Suprapubic skin (tissue), 4 donors: ENCODE measurements at regions not wholly inside any gene's neighbourhood (a gene's known extent, or its start where the extent isn't known, plus 50 kb on each side); places are given as distances from the start of the nearest gene placed in this dataset.
"Not testable (repeated sequence)": the region's sequence is repeated elsewhere in the genome, so short reads cannot be mapped to it uniquely, and the experiment has no call there.

Experiments used
- DNase-seq, 2 donors: peaks; one replicate each; pipeline ENCODE4 v3.0.0-alpha.2; 2019; ENCODE audit warnings: low spot score in 2 of 2
- H3K27ac ChIP-seq: fragments of 200-600 bp; sonication (generic); one replicate; pipeline ENCODE4 v1.5.1; 2019
- H3K27me3 ChIP-seq: fragments of 200-600 bp; sonication (generic); one replicate; pipeline ENCODE4 v1.5.1; 2019
- H3K36me3 ChIP-seq: fragments of 200-600 bp; sonication (generic); one replicate; pipeline ENCODE4 v1.5.1; 2019
- H3K4me1 ChIP-seq: fragments of 200-600 bp; sonication (generic); one replicate; pipeline ENCODE4 v1.5.1; 2019
- H3K4me3 ChIP-seq: fragments of 200-600 bp; sonication (generic); one replicate; pipeline ENCODE4 v1.5.1; 2019; ENCODE audit warnings: mild to moderate bottlenecking
- H3K9me3 ChIP-seq: fragments of 200-600 bp; sonication (generic); one replicate; pipeline ENCODE4 v1.5.1; 2019
- EP300 ChIP-seq: sonication (generic); formaldehyde crosslinking; IDR thresholded peaks from one replicate; pipeline ENCODE4 v1.6.1; 2017; ENCODE audit warnings: antibody characterized with exemption
- POLR2A ChIP-seq, 2 donors: fragments of 450-650 bp; IDR thresholded peaks; one replicate each; pipeline ENCODE4 v1.6.1; 2017; ENCODE audit warnings: antibody characterized with exemption in 2 of 2, mild to moderate bottlenecking in 2 of 2, moderate library complexity in 2 of 2
- POLR2AphosphoS5 ChIP-seq, 3 donors: sonication (generic); formaldehyde crosslinking; IDR thresholded peaks; one replicate each; pipeline ENCODE4 v1.6.1; 2017; ENCODE audit warnings: antibody characterized with exemption in 3 of 3
- WGBS: methylation state at CpG from one replicate; pipeline ENCODE4 v1.1.5; 2018; 5-methylcytosine and 5-hydroxymethylcytosine counted together
- TF ChIP-seq, protein P1 (sequence below), 2 donors: fragments of 200-600 bp in 1 of 2; fragments of 450-650 bp in 1 of 2; sonication (generic) in 1 of 2; IDR thresholded peaks; one replicate each; pipeline ENCODE4 v1.5.1; 2016 to 2019; ENCODE audit warnings: antibody characterized with exemption in 2 of 2, mild to moderate bottlenecking in 1 of 2, moderate library complexity in 1 of 2

DNA sequence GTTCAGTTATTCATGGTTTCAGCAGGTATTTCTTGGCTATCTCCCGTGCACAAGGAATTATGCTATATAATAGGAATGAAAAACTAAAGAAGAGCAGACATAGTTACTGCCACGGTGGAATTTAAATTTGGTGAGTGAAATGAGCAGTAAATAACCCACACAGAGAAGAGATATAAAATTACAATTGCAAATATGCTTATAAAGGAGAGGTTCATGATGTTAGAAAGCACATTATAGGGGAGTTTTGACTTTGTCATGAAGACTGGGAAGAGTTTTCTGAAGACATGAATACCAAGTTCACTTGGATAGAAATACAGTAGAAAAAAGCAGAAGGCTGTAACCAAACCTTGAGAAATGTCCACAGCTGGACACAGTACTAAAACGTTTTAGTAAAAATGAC is 712.0 kb upstream of the AADAT start:
- DNase-seq, result no peak
- Histone ChIP-seq H3K9me3 (no peaks in the 10 kb centered on the region), H3K27ac (no peak overlapping the region), H3K27me3 (no peaks in the 10 kb centered on the region), H3K4me1 (no peaks in the 10 kb centered on the region), H3K36me3 (no peaks in the 10 kb centered on the region), H3K4me3 (no peak overlapping the region)
- WGBS, result 76% methylated on average over 3 of the region's 3 CpGs
- TF ChIP-seq, protein P1, sequence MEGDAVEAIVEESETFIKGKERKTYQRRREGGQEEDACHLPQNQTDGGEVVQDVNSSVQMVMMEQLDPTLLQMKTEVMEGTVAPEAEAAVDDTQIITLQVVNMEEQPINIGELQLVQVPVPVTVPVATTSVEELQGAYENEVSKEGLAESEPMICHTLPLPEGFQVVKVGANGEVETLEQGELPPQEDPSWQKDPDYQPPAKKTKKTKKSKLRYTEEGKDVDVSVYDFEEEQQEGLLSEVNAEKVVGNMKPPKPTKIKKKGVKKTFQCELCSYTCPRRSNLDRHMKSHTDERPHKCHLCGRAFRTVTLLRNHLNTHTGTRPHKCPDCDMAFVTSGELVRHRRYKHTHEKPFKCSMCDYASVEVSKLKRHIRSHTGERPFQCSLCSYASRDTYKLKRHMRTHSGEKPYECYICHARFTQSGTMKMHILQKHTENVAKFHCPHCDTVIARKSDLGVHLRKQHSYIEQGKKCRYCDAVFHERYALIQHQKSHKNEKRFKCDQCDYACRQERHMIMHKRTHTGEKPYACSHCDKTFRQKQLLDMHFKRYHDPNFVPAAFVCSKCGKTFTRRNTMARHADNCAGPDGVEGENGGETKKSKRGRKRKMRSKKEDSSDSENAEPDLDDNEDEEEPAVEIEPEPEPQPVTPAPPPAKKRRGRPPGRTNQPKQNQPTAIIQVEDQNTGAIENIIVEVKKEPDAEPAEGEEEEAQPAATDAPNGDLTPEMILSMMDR (IDR thresholded peaks at IDR 0.05), result no peak
- TF ChIP-seq EP300 (no peak), POLR2A (IDR thresholded peaks at IDR 0.05) (no peak), POLR2AphosphoS5 (IDR thresholded peaks at IDR 0.05) (no peak)

DNA sequence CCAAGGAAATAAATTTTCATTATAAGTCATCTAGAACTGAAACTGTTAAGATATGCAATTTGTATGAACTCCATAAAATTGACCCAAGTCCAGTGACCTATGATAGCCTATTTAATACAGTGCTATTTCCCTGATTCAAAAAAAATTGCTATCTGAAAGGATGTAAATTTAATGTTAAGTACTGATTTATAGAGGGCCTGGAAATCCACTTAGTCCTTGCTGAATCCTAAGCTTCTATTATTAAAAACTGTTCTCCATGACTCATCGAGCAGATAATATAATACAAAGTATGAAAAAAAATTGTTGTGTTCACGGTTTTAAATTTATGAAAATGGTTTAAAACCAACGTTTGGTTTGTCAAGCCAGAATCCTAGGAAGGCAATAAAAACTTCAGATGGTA is 704.8 kb upstream of the AADAT start:
- TF ChIP-seq, protein P1 (IDR thresholded peaks at IDR 0.05), result no peak
- TF ChIP-seq POLR2AphosphoS5 (IDR thresholded peaks at IDR 0.05) (no peak), EP300 (no peak), POLR2A (IDR thresholded peaks at IDR 0.05) (no peak)
- 48% methylated on average over 3 of the region's 3 CpGs for WGBS

DNA sequence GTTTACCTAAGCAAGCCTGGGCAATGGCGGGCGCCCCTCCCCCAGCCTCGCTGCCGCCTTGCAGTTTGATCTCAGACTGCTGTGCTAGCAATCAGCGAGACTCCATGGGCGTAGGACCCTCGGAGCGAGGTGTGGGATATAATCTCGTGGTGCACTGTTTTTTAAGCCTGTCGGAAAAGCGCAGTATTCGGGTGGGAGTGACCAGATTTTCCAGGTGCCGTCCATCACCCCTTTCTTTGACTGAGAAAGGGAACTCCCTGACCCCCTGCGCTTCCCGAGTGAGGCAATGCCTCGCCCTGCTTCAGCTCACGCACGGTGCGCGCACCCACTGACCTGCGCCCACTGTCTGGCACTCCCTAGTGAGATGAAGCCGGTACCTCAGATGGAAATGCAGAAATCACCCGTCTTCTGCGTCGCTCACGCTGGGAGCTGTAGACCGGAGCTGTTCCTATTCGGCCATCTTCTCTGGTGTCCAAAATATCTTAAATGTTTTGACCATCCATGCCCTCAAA is 698.8 kb upstream of the AADAT start:
- WGBS, result 94% methylated on average over 19 of the region's 28 CpGs
- H3K4me3 ChIP-seq, H3K27ac ChIP-seq, H3K4me1 ChIP-seq, H3K27me3 ChIP-seq, DNase-seq, H3K36me3 ChIP-seq, H3K9me3 ChIP-seq: not testable (repeated sequence)

More for the DNA sequence above, 704.8 kb upstream of the AADAT start:
- H3K4me1 ChIP-seq, result no peaks in the 10 kb centered on the region
- no peak for DNase-seq
- no peak overlapping the region for H3K4me3 ChIP-seq
- H3K36me3 ChIP-seq, result no peaks in the 10 kb centered on the region
- H3K9me3 ChIP-seq, result no peaks in the 10 kb centered on the region
- H3K27ac ChIP-seq, result no peak overlapping the region
- no peaks in the 10 kb centered on the region for H3K27me3 ChIP-seq

DNA sequence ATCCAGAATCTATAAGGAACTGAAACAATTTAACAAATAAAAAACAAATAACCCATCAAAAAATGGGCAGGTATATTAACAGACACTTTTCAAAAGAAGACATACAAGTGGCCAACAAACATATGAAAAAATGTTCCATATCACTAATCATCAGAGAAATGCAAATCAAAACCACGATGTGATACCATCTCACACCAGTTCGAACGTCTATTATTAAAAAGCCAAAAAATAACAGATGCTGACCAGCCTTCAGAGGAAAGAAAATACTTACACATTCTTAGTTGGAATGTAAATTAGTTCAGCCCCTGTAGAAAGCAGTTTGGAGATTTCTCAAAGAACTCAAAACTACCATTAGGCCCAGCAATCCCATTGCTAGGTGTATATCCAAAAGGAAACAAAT is 687.9 kb upstream of the AADAT start:
- TF ChIP-seq POLR2A (IDR thresholded peaks at IDR 0.05) (no peak), EP300 (no peak), POLR2AphosphoS5 (IDR thresholded peaks at IDR 0.05) (no peak)
- TF ChIP-seq, protein P1 (IDR thresholded peaks at IDR 0.05), result no peak
- H3K27me3 ChIP-seq, result no peaks in the 10 kb centered on the region
- no peak overlapping the region for H3K4me3 ChIP-seq
- H3K27ac ChIP-seq, result no peak overlapping the region
- DNase-seq, result no peak
- H3K36me3 ChIP-seq, result no peaks in the 10 kb centered on the region
- 67% methylated on average over 3 of the region's 3 CpGs for WGBS
- no peaks in the 10 kb centered on the region for H3K9me3 ChIP-seq
- no peaks in the 10 kb centered on the region for H3K4me1 ChIP-seq

DNA sequence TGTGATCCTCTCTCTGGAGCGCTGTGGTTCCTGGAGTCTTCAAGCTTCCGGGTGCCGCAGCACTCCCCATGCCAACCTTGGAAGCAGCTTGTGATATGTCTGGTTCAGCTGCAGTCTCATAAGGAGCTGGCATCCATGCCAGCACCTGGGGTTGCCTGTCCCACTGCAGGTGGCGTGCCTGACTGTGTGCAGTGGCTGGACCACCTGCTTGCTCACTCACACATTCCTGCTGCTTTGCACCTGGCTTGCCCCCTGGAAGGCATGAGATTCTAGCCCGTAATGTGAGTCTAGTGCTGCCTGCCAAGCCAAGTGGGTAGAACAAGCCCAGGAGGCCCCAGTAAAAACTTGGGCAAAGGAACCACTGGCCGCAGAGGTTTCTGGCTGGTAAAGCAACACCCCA is 687.2 kb upstream of the AADAT start:
- Histone ChIP-seq H3K36me3 (no peaks in the 10 kb centered on the region), H3K4me1 (no peaks in the 10 kb centered on the region), H3K9me3 (no peaks in the 10 kb centered on the region), H3K27ac (no peak overlapping the region), H3K4me3 (no peak overlapping the region), H3K27me3 (no peaks in the 10 kb centered on the region)
- no peak for DNase-seq
- TF ChIP-seq POLR2AphosphoS5 (IDR thresholded peaks at IDR 0.05) (no peak), EP300 (no peak), POLR2A (IDR thresholded peaks at IDR 0.05) (no peak)
- TF ChIP-seq, protein P1 (IDR thresholded peaks at IDR 0.05), result no peak
- WGBS, result 81% methylated on average over 5 of the region's 6 CpGs

DNA sequence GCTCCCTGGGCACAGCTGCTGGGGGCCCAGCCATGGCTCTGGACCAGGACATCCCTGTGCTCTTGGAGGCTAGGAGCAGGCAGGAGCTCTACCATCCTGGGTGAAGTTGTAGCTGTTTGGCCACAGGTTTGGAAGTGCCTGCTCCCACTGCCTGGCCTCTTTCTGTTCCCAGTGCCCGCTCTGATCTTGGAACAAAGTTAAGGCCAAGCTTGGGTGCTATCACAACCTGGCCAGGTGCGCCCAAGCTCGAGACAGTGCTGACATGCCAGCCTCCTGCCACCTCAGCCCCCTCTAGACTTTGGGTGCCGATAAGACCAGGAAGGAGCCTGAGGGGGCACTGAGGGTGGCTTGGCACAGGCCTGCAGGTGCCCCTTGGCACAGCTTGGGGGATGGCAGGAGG is 686.1 kb upstream of the AADAT start:
- Histone ChIP-seq H3K9me3 (no peaks in the 10 kb centered on the region), H3K4me3 (no peak overlapping the region), H3K4me1 (no peaks in the 10 kb centered on the region), H3K36me3 (no peaks in the 10 kb centered on the region), H3K27me3 (no peaks in the 10 kb centered on the region), H3K27ac (no peak overlapping the region)
- DNase-seq, result no peak
- TF ChIP-seq, protein P1 (IDR thresholded peaks at IDR 0.05), result no peak
- no peak for TF ChIP-seq EP300
- 100% methylated on average over 1 of the region's 4 CpGs for WGBS
